Ishikawa (cell line): ENCODE measurements at regions not wholly inside any gene's neighbourhood (a gene's known extent, or its start where the extent isn't known, plus 50 kb on each side); places are given as distances from the start of the nearest gene placed in this dataset.

Experiments
- CREB1 ChIP-seq: IDR thresholded peaks from 2 replicates; pipeline ENCODE4 v1.6.1; 2012; ENCODE audit warnings: low read depth
- RAD21 ChIP-seq: IDR thresholded peaks from 2 replicates; pipeline ENCODE4 v1.6.1; 2012; ENCODE audit warnings: low read depth
- TAF1 ChIP-seq: IDR thresholded peaks from 2 replicates; pipeline ENCODE4 v1.6.1; 2012; ENCODE audit warnings: low read depth, mild to moderate bottlenecking
- TCF12 ChIP-seq: IDR thresholded peaks from 2 replicates; pipeline ENCODE4 v1.6.1; 2012; ENCODE audit warnings: low read depth
- TEAD4 ChIP-seq: IDR thresholded peaks from 2 replicates; pipeline ENCODE4 v1.6.1; 2012
- ZBTB7A ChIP-seq: IDR thresholded peaks from 2 replicates; pipeline ENCODE4 v1.6.1; 2012; ENCODE audit warnings: low read depth
- TF ChIP-seq, protein P1 (sequence below): IDR thresholded peaks from 2 replicates; pipeline ENCODE4 v1.6.1; 2012

DNA sequence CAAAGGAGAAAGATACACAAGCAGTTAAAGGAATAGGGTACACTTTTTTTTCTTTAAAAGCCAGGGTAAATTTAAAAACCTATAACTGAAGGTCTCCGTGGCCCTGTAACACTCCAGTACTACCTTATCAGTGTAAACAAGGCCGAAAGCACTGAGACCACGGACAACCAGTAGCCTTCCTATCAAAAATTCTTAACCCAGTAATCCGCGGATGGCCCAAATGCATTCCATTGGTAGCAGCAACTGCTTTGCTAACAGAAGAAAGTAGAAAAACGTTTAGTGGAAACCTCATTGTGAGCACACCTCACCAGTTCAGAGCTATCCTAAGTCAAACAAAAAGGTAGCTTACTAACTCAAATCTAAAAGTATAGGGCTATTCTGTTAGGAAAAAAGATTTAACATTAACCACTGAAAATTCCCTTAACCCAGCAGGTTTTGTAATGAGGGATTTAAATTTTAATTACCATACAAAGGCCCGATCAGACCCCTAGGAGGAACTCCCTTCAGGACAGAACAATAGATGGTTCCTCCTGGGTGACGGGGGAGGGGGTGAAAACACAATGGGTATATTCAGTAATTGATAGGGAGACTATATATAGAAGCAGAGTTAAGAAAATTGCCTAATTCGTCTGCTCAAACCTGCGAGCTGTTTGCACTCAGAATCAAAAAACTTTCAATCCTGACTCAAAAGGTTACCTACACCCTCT lies 50.8 kb upstream of the CWC22 start:
- TF ChIP-seq TAF1 (no peak), ZBTB7A (no peak), TCF12 (no peak), TEAD4 (no peak), RAD21 (no peak), CREB1 (no peak)
- TF ChIP-seq, protein P1, sequence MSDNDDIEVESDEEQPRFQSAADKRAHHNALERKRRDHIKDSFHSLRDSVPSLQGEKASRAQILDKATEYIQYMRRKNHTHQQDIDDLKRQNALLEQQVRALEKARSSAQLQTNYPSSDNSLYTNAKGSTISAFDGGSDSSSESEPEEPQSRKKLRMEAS: no peak
